ENCODE measurements at regions not wholly inside any gene's neighbourhood (a gene's known extent, or its start where the extent isn't known, plus 50 kb on each side); places are given as distances from the start of the nearest gene placed in this dataset.
"Not testable (repeated sequence)": the region's sequence is repeated elsewhere in the genome, so short reads cannot be mapped to it uniquely, and the experiment has no call there.

DNA sequence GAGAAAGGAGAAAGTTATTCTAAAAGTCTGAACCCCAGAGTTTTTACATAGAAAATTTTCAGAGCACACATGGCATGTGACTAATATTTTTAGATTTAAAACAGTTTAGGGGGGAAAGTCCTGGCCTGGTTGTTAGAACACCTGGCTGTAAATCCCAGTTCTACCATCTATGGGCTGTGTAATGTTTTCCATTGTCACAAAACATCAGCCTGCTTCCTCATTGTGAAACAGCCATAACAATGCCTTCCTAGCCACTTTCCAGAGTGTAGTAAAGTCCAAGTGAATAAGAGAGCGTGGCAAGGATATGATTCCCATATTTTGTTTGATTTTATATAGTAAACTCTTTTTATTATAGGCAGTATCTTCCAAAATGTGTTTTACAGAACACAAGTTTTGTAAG is 310.0 kb upstream of the DCN start:
- H3K27ac Mint-ChIP-seq, result no peak overlapping the region
- peaks cover 8% of the 10 kb centered on the region for H3K27me3 Mint-ChIP-seq
- H3K4me3 Mint-ChIP-seq, result no peak overlapping the region
- H3K9me3 Mint-ChIP-seq, result no peaks in the 10 kb centered on the region
- H3K36me3 Mint-ChIP-seq, result no peaks in the 10 kb centered on the region
- ATAC-seq (ENCODE audit: low read depth) (no peak), DNase-seq (ENCODE audit: low spot score in 2 of 2) (no peak)
- H3K4me1 Mint-ChIP-seq, result no peaks in the 10 kb centered on the region

DNA sequence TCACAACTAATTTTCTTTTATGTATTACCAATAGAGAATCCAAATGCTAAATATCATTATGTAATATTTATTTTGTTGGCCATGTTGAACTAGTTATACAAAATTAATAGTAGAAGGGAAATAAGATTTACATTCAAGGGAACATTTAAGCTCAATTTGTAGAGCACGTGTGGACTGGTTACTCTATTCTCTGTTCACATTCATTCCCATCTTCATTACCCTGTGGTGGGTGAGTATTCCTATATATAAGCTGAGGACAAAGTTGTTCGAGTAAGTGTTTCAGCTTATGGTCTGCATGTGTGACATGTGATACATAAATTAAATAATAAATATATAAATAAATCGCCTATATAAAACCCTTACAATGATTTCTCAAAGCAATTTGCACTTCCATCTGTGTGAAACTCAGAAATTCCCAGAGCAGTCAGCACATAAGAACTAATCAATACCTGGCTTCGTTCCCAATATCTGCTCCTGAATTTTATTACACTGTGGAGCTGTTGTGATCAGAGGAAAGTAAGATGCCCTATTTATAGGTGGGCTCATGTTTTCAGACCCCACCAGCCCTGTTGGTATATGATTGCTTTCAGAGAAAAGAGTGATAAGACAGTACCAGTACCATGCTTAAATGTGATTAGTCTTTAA is 308.2 kb upstream of the DCN start:
- H3K27ac Mint-ChIP-seq, result no peak overlapping the region
- H3K27me3 Mint-ChIP-seq, result peaks cover 13% of the 10 kb centered on the region
- no peaks in the 10 kb centered on the region for H3K36me3 Mint-ChIP-seq
- no peaks in the 10 kb centered on the region for H3K9me3 Mint-ChIP-seq
- DNase-seq (ENCODE audit: low spot score in 2 of 2) (no peak), ATAC-seq (ENCODE audit: low read depth) (no peak)
- no peak overlapping the region for H3K4me3 Mint-ChIP-seq
- no peaks in the 10 kb centered on the region for H3K4me1 Mint-ChIP-seq

DNA sequence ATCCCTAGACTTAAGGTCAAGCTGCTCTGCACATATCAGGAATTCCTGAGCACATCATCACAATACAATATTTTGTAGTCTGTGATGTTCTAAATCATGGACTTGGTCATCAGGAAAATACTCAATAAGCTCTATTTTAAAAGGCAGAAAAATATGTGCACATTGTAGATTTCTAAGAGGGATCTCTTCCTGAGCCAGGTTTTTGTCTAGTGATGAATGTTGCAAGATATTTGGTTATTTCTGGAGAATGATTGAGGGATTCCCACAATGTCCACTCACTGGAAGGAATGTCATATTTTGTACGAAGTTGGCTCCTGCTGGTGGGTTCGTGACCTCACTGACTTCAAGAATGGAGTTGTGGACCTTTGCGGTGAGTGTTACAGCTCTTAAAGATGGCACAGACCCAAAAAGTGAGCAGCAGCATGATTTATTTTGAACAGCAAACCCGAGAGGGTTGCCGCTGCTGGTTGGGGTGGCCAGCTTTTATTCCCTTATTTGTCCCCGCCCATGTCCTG is 300.9 kb upstream of the DCN start:
- no peak overlapping the region for H3K27ac Mint-ChIP-seq
- H3K4me1 Mint-ChIP-seq, result no peaks in the 10 kb centered on the region
- DNase-seq (ENCODE audit: low spot score in 2 of 2) (no peak), ATAC-seq (ENCODE audit: low read depth) (no peak)
- no peaks in the 10 kb centered on the region for H3K9me3 Mint-ChIP-seq
- H3K27me3 Mint-ChIP-seq, result peaks cover 7% of the 10 kb centered on the region
- no peaks in the 10 kb centered on the region for H3K36me3 Mint-ChIP-seq
- H3K4me3 Mint-ChIP-seq, result no peak overlapping the region

DNA sequence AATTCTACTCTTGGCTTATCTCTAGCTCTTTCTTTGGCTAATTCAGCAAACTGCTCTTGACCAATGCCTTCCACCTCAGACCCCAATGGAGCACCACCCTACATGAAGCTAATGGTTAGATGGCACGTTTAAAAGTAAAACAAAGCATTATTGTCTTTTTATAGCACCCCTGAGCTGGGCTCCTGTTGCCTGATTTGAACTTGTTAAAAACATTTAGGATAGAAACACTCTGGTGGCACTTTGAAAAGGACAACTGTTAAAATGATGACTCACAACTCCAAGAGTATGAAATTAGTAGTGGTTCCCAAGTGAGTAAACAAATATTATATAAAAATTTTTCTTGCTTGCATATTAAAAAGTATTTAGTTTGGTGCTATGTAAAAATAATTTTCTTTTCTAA is 299.6 kb upstream of the DCN start:
- Mint-ChIP-seq H3K27me3 (peaks cover 7% of the 10 kb centered on the region), H3K4me1 (no peaks in the 10 kb centered on the region), H3K9me3 (no peaks in the 10 kb centered on the region), H3K36me3 (no peaks in the 10 kb centered on the region), H3K4me3 (no peak overlapping the region), H3K27ac (no peak overlapping the region)
- DNase-seq (ENCODE audit: low spot score in 2 of 2) (no peak), ATAC-seq (ENCODE audit: low read depth) (no peak)

DNA sequence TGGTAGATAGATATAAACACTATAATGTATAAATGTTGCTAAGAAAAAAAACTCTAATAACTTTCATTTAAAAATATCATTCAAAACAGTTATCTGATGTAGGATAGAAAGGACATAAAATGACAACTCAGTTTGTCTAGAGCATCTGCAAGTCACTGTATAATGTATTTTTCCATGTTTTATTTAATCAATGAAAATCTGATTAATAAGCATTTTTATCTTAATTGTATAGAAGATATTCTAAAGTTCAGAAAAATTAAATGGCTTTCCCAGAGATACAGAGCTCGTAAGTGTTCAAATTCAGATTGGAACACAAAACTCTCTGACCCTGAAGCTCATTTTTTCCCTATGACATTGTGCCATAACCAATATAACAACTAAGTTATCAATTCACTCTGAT is 295.9 kb upstream of the DCN start:
- no peaks in the 10 kb centered on the region for H3K4me1 Mint-ChIP-seq
- H3K9me3 Mint-ChIP-seq, result no peaks in the 10 kb centered on the region
- DNase-seq (ENCODE audit: low spot score in 2 of 2), result no peak
- no peaks in the 10 kb centered on the region for H3K36me3 Mint-ChIP-seq
- no peak for ATAC-seq (ENCODE audit: low read depth)
- no peak overlapping the region for H3K4me3 Mint-ChIP-seq
- peaks cover 6% of the 10 kb centered on the region for H3K27me3 Mint-ChIP-seq
- no peak overlapping the region for H3K27ac Mint-ChIP-seq

DNA sequence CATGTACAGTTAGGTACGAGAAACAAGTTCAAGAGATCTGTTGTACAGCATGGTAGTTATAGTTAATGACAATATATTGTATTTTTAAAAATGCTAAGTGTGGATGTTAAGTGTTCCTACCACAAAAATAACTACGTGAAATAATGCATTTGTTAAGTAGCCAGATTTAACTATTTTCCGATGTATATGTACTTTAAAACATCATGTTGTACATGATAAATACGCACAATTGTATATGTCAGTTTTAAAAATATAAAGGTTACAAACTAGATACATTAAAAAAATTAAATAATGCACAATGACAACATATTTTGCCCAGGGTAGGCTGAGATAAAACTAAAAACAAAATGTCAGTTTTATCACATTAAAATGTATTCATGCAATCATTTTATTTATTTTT is 285.1 kb upstream of the DCN start:
- Mint-ChIP-seq H3K36me3 (no peaks in the 10 kb centered on the region), H3K27me3 (peaks cover 5% of the 10 kb centered on the region), H3K4me1 (peaks cover 2% of the 10 kb centered on the region), H3K27ac (no peak overlapping the region), H3K4me3 (no peak overlapping the region), H3K9me3 (no peaks in the 10 kb centered on the region)
- ATAC-seq (ENCODE audit: low read depth) (no peak), DNase-seq (ENCODE audit: low spot score in 2 of 2) (no peak)

DNA sequence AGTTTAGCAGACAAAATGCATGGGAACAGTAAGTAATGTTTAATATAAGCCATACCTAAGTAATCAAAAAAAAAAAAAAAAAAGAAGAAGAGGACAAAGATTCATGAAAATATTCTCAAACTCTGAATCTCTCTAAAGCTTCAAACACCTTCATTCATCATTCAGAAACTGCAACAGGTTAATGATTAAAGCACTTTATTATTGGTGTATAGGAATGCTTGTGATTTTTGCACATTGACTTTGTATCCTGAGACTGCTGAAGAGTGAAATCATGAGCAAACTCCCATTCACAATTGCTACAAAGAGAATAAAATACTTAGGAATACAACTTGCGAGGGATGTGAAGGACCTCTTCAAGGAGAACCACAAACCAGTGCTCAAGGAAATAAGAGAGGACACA is 278.4 kb upstream of the DCN start:
- Mint-ChIP-seq H3K4me3 (no peak overlapping the region), H3K9me3 (peaks cover 2% of the 10 kb centered on the region), H3K27ac (no peak overlapping the region), H3K36me3 (no peaks in the 10 kb centered on the region), H3K27me3 (no peaks in the 10 kb centered on the region), H3K4me1 (peaks cover 2% of the 10 kb centered on the region)
- no peak for DNase-seq (ENCODE audit: low spot score in 2 of 2)
- ATAC-seq (ENCODE audit: low read depth), result no peak

DNA sequence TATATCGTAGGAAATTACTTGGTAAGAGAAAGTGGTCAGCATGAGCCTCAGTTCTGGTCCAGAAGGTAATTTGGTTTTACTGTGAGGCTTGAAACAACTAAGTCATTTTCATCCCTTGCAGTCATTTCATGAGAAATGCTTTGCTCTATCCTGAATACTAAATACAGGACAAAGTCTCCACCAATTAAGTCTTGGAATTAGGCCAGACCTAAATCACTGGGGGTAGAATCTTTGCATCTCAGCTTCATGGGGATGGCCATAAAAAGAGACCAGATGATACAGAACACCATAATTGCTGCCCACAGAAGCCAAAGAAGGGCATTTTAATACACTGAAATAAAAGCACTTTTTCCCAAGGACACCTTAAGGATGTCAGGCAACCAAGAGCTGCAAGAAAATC is 277.9 kb upstream of the DCN start:
- Mint-ChIP-seq H3K27me3 (peaks cover 1% of the 10 kb centered on the region), H3K36me3 (no peaks in the 10 kb centered on the region), H3K4me3 (no peak overlapping the region), H3K27ac (no peak overlapping the region), H3K9me3 (peaks cover 2% of the 10 kb centered on the region), H3K4me1 (peaks cover 2% of the 10 kb centered on the region)
- DNase-seq (ENCODE audit: low spot score in 2 of 2) (no peak), ATAC-seq (ENCODE audit: low read depth) (no peak)

DNA sequence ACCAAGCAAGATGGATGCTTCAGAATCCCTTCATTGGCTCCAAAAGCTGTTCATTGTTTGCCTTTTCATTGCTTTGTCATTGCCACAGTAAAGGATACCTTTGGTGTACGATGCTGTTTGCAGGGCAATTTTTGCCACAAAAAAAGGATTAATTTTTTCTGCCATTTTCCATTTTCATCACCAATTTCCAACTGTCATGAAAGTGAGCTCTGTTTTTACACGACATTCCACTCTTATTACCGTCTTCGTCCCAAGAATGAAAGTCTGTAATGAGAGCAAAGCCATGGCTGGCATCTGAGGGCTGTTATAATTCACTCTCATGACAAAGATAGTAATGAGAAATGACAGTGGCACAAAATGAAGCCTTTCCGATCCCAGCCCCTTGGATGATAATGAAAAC is 272.7 kb upstream of the DCN start:
- Mint-ChIP-seq H3K27me3 (peaks cover 3% of the 10 kb centered on the region), H3K36me3 (no peaks in the 10 kb centered on the region), H3K4me1 (no peaks in the 10 kb centered on the region), H3K4me3 (no peak overlapping the region), H3K27ac (no peak overlapping the region), H3K9me3 (peaks cover 4% of the 10 kb centered on the region)
- ATAC-seq (ENCODE audit: low read depth) (no peak), DNase-seq (ENCODE audit: low spot score in 2 of 2) (no peak)

DNA sequence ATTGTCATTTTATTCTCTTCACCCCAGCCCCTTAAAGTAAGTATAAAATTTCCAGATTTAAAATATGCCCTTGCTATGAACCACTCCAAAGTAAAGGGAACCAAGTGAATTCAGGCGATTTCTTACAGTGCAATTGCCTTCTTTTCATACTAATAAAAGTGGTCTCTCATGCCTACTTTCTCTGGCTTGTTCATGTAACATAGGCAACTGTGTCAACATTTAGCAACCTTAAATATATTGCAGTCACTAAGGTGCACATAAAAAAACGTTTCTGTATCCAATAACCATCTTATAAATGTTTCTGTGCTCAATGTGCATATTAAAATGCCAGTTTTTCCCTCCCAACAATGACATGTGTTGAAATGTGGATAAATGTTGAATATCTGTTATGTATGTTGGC is 271.6 kb upstream of the DCN start:
- no peak for DNase-seq (ENCODE audit: low spot score in 2 of 2)
- no peak for ATAC-seq (ENCODE audit: low read depth)
- peaks cover 4% of the 10 kb centered on the region for H3K9me3 Mint-ChIP-seq
- no peak overlapping the region for H3K27ac Mint-ChIP-seq
- H3K27me3 Mint-ChIP-seq, result peaks cover 3% of the 10 kb centered on the region
- H3K4me1 Mint-ChIP-seq, result no peaks in the 10 kb centered on the region
- H3K36me3 Mint-ChIP-seq, result no peaks in the 10 kb centered on the region
- no peak overlapping the region for H3K4me3 Mint-ChIP-seq

DNA sequence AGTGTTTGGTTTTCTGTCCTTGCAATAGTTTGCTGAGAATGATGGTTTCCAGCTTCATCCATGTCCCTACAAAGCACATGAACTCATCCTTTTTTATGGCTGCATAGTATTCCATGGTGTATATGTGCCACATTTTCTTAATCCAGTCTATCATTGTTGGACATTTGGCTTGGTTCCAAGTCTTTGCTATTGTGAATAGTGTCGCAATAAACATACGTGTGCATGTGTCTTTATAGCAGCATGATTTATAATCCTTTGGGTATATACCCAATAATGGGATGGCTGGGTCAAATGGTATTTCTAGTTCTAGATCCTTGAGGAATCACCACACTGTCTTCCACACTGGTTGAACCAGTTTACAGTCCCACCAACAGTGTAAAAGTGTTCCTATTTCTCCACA is 269.8 kb upstream of the DCN start:
- H3K36me3 Mint-ChIP-seq; DNase-seq (ENCODE audit: low spot score in 2 of 2); H3K27ac Mint-ChIP-seq; H3K9me3 Mint-ChIP-seq; ATAC-seq (ENCODE audit: low read depth); H3K27me3 Mint-ChIP-seq; H3K4me3 Mint-ChIP-seq; H3K4me1 Mint-ChIP-seq: not testable (repeated sequence)

DNA sequence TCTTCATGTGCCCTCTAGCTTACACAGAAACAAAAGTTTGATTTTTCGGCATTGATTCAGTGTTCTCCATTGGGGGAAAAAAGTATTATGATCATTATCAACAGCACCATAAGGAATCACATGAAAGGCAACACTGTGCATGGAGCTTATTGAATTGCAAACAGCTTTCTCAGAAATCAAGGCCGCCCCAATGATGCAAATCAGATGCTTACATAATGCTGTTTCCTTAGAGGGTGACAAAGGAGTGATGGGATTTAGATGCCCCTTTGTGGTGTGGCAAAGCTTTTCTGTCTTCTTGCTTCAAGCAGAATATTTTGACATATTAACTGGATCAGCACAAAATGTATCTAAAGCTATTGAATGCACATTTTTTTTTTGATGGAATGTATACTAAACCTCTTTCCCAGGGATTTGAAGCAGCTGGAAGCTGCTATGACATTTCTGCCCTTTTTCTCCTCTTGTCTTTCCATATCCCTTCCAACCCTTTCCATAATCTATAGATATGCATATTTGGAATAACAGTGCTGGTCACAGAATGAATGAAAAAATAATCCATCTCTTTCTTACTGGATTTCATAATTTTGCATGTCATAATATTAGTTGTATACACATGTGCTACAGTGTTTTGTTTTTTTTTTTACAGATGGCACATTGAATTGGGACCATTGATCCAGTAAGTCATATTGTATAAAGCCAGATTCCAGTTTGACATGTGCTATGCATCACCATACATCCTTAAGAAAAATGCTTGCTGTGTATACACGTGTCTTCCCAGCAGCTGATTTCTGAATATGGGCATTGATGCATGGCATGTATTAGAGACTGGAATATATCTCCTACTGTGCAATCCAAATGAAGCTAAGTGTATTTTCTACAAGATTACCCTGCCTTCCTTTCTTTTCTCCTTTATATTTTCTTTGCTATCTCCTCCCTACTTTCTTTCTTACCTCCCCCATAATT is 259.7 kb upstream of the DCN start:
- Mint-ChIP-seq H3K9me3 (peaks cover 3% of the 10 kb centered on the region), H3K27ac (no peak overlapping the region), H3K4me1 (peaks cover 4% of the 10 kb centered on the region), H3K4me3 (no peak overlapping the region), H3K27me3 (no peaks in the 10 kb centered on the region), H3K36me3 (no peaks in the 10 kb centered on the region)
- no peak for DNase-seq (ENCODE audit: low spot score in 2 of 2)
- ATAC-seq (ENCODE audit: low read depth), result no peak

DNA sequence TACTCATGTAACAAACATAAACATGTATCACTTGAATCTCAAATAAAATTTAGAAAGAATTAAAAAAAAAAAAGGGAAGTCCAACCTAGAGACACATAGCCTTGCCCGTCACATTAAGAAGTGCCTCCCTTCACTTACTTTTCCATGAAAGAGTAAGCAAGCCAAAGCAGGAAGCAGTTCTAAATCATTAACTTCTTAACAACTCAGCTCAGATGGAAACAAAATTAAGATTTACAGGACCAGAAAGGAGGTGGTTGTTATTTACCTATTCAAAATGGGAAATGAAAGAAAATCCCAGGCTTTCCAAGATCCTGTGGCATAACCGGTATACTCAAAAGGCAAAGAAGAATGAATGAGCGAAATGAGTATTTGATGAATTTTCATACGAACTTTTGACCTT is 258.6 kb upstream of the DCN start:
- ATAC-seq (ENCODE audit: low read depth) (no peak), DNase-seq (ENCODE audit: low spot score in 2 of 2) (no peak)
- Mint-ChIP-seq H3K36me3 (no peaks in the 10 kb centered on the region), H3K27ac (no peak overlapping the region), H3K4me3 (no peak overlapping the region), H3K27me3 (no peaks in the 10 kb centered on the region), H3K4me1 (peaks cover 4% of the 10 kb centered on the region), H3K9me3 (peaks cover 3% of the 10 kb centered on the region)

DNA sequence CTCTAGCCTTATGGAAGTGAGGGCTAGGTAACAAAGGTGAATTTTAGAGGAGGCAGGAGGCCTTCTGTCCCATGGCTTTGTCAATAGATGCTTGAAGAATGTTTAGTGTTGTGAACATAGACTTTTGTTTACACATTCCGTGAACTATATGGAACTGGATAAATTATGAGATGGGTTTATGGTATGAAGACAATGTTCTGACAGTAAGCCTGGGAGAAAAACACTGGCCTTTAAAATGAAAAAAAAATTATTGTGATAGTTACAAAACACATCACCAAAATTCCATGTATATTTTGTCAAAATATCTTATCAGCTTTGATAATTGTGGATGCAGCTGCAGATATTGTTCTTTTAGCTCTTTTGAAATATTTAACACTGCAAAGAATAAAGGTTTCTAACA is 251.5 kb upstream of the DCN start:
- ATAC-seq (ENCODE audit: low read depth) (no peak), DNase-seq (ENCODE audit: low spot score in 2 of 2) (no peak)
- H3K27me3 Mint-ChIP-seq, result peaks cover 5% of the 10 kb centered on the region
- no peak overlapping the region for H3K4me3 Mint-ChIP-seq
- no peaks in the 10 kb centered on the region for H3K36me3 Mint-ChIP-seq
- H3K9me3 Mint-ChIP-seq, result no peaks in the 10 kb centered on the region
- H3K4me1 Mint-ChIP-seq, result peaks cover 4% of the 10 kb centered on the region
- no peak overlapping the region for H3K27ac Mint-ChIP-seq
